Fibroblast of lung (primary cell): ENCODE measurements at regions not wholly inside any gene's neighbourhood (a gene's known extent, or its start where the extent isn't known, plus 50 kb on each side); places are given as distances from the start of the nearest gene placed in this dataset.

ENCODE experiments used
- EZH2 ChIP-seq: IDR thresholded peaks from 2 replicates; pipeline ENCODE4 v1.5.1; 2012; ENCODE audit warnings: low read length, control low read depth, mild to moderate bottlenecking; ENCODE audit errors: missing control alignments
- TF ChIP-seq, protein P1 (sequence below), 2 donors: IDR thresholded peaks in 1 of 2; conservative IDR thresholded peaks in 1 of 2; 1 replicate in 1 of 2; 2 replicates in 1 of 2; pipeline ENCODE4 v1.5.1; 2011 to 2012; ENCODE audit warnings: low read length in 2 of 2, control low read depth in 1 of 2, inconsistent platforms in 1 of 2, low read depth in 1 of 2, mild to moderate bottlenecking in 1 of 2

DNA sequence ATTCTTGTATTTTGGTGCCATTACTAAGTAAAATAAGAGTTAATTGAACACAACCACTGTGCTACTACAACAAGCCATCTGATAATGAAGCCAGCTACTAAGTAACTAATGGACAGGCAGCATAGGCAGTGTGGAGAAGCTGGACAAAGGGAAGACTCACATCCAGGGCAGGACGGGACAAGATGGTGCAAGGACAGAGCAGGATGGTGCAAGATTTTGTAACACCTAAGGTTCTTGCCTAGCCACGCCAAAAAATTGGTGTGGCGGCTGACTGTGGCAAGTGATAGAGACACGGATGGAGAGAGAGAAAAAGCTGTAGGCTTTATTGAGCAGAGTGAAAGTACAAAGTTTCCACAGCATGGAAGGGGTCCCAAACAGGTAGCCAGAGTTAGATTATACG lies 114.0 kb upstream of the VANGL1 start:
- TF ChIP-seq EZH2: no peak
- TF ChIP-seq, protein P1, sequence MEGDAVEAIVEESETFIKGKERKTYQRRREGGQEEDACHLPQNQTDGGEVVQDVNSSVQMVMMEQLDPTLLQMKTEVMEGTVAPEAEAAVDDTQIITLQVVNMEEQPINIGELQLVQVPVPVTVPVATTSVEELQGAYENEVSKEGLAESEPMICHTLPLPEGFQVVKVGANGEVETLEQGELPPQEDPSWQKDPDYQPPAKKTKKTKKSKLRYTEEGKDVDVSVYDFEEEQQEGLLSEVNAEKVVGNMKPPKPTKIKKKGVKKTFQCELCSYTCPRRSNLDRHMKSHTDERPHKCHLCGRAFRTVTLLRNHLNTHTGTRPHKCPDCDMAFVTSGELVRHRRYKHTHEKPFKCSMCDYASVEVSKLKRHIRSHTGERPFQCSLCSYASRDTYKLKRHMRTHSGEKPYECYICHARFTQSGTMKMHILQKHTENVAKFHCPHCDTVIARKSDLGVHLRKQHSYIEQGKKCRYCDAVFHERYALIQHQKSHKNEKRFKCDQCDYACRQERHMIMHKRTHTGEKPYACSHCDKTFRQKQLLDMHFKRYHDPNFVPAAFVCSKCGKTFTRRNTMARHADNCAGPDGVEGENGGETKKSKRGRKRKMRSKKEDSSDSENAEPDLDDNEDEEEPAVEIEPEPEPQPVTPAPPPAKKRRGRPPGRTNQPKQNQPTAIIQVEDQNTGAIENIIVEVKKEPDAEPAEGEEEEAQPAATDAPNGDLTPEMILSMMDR (conservative IDR thresholded peaks at IDR 0.05 in 1 of 2, IDR thresholded peaks at IDR 0.05 in 1 of 2; ENCODE audit: low read depth in 1 of 2, low read length in 2 of 2): no peak
